H9 (cell line): ENCODE measurements at regions not wholly inside any gene's neighbourhood (a gene's known extent, or its start where the extent isn't known, plus 50 kb on each side); places are given as distances from the start of the nearest gene placed in this dataset.

Experiments used
- DNase-seq: peaks from one replicate; pipeline ENCODE4 v3.0.0-alpha.2; 2017
- H2AFZ ChIP-seq: one replicate; pipeline ENCODE4 v1.6.1; 2013; ENCODE audit warnings: mild to moderate bottlenecking, low read length, control low read depth, moderate library complexity
- H2AK5ac ChIP-seq: 2 replicates; pipeline ENCODE4 v1.6.1; 2013; ENCODE audit warnings: low read length, control low read depth, mixed read lengths; ENCODE audit not compliant: insufficient read length
- H2BK120ac ChIP-seq: one replicate; pipeline ENCODE4 v1.6.1; 2013; ENCODE audit warnings: low read depth, mild to moderate bottlenecking, low read length, control low read depth, inconsistent platforms; ENCODE audit not compliant: poor library complexity, severe bottlenecking
- H2BK12ac ChIP-seq: 2 replicates; pipeline ENCODE4 v1.6.1; 2013; ENCODE audit warnings: low read length, control low read depth, mixed read lengths, low read depth; ENCODE audit not compliant: insufficient read length
- H2BK15ac ChIP-seq: 2 replicates; pipeline ENCODE4 v1.6.1; 2013; ENCODE audit warnings: low read depth, low read length, control low read depth
- H2BK20ac ChIP-seq: one replicate; pipeline ENCODE4 v1.6.1; 2013; ENCODE audit warnings: low read depth, mild to moderate bottlenecking, low read length, control low read depth, inconsistent platforms; ENCODE audit not compliant: poor library complexity, severe bottlenecking
- H2BK5ac ChIP-seq: 2 replicates; pipeline ENCODE4 v1.6.1; 2013; ENCODE audit warnings: low read length, control low read depth, mixed read lengths; ENCODE audit not compliant: insufficient read length
- H3K14ac ChIP-seq: 2 replicates; pipeline ENCODE4 v1.6.1; 2013; ENCODE audit warnings: low read length, control low read depth; ENCODE audit not compliant: insufficient read depth
- H3K18ac ChIP-seq: 2 replicates; pipeline ENCODE4 v1.6.1; 2013; ENCODE audit warnings: low read depth, mild to moderate bottlenecking, mixed read lengths, low read length, control low read depth; ENCODE audit not compliant: insufficient read length
- H3K23ac ChIP-seq: 2 replicates; pipeline ENCODE4 v1.6.1; 2013; ENCODE audit warnings: low read length, control low read depth, mixed read lengths, low read depth; ENCODE audit not compliant: insufficient read length
- H3K23me2 ChIP-seq: 2 replicates; pipeline ENCODE4 v1.6.1; 2013; ENCODE audit warnings: low read depth, mild to moderate bottlenecking, mixed read lengths, low read length, control low read depth; ENCODE audit not compliant: insufficient read length, poor library complexity, severe bottlenecking
- H3K27ac ChIP-seq: 2 replicates; pipeline ENCODE4 v1.5.1; 2013; ENCODE audit warnings: low read length, control low read depth, mixed read lengths, low read depth; ENCODE audit not compliant: insufficient read length
- H3K27me3 ChIP-seq: 2 replicates; pipeline ENCODE4 v1.6.1; 2013; ENCODE audit warnings: low read length, control low read depth, inconsistent platforms; ENCODE audit not compliant: insufficient read depth
- H3K4ac ChIP-seq: 2 replicates; pipeline ENCODE4 v1.6.1; 2013; ENCODE audit warnings: low read depth, mild to moderate bottlenecking, control low read depth, inconsistent platforms, low read length, moderate library complexity
- H3K4me1 ChIP-seq: 2 replicates; pipeline ENCODE4 v1.6.1; 2013; ENCODE audit warnings: low read length, control low read depth, inconsistent platforms; ENCODE audit not compliant: insufficient read depth
- H3K4me2 ChIP-seq: 2 replicates; pipeline ENCODE4 v1.6.1; 2013; ENCODE audit warnings: low read length, control low read depth, mixed read lengths; ENCODE audit not compliant: insufficient read length, insufficient read depth
- H3K56ac ChIP-seq: 2 replicates; pipeline ENCODE4 v1.6.1; 2013; ENCODE audit warnings: low read depth, mild to moderate bottlenecking, mixed read lengths, low read length, control low read depth; ENCODE audit not compliant: insufficient read length
- H3K79me1 ChIP-seq: 2 replicates; pipeline ENCODE4 v1.6.1; 2013; ENCODE audit warnings: low read depth, mild to moderate bottlenecking, moderate library complexity, low read length, control low read depth, inconsistent platforms; ENCODE audit not compliant: insufficient read depth, poor library complexity, severe bottlenecking
- H3K79me2 ChIP-seq: 2 replicates; pipeline ENCODE4 v1.6.1; 2013; ENCODE audit warnings: low read length, control low read depth, inconsistent platforms; ENCODE audit not compliant: insufficient read depth
- H3K9ac ChIP-seq: 2 replicates; pipeline ENCODE4 v1.6.1; 2013; ENCODE audit warnings: low read length, control low read depth, mixed read lengths; ENCODE audit not compliant: insufficient read length; ENCODE audit errors: extremely low read depth
- H3K9me3 ChIP-seq: one replicate; pipeline ENCODE4 v1.6.1; 2013; ENCODE audit warnings: low read depth, low read length, inconsistent platforms; ENCODE audit not compliant: control insufficient read depth
- H3T11ph ChIP-seq: one replicate; pipeline ENCODE4 v1.6.1; 2013; ENCODE audit warnings: mild to moderate bottlenecking, low read length, control low read depth, inconsistent platforms
- H4K20me1 ChIP-seq: one replicate; pipeline ENCODE4 v1.6.1; 2013; ENCODE audit not compliant: control insufficient read depth, insufficient read length, insufficient read depth
- H4K5ac ChIP-seq: 2 replicates; pipeline ENCODE4 v1.6.1; 2013; ENCODE audit warnings: low read depth, mild to moderate bottlenecking, mixed read lengths, low read length, control low read depth; ENCODE audit not compliant: insufficient read length
- H4K8ac ChIP-seq: replicated peaks from 2 replicates; pipeline ENCODE4 v1.6.1; 2013; ENCODE audit warnings: low read length, control low read depth, mixed read lengths, low read depth; ENCODE audit not compliant: insufficient read length
- H4K91ac ChIP-seq: 2 replicates; pipeline ENCODE4 v1.6.1; 2013; ENCODE audit warnings: low read depth, mild to moderate bottlenecking, moderate library complexity, mixed read lengths, low read length, control low read depth; ENCODE audit not compliant: insufficient read length
- H3K27ac Mint-ChIP-seq, 3 experiments: 2 replicates in 2 of 3; 3 replicates in 1 of 3; pipeline ENCODE4 v1.8.0; 2020 to 2021; ENCODE audit warnings: mixed read lengths in 3 of 3, mild to moderate bottlenecking in 1 of 3, moderate library complexity in 1 of 3
- H3K27me3 Mint-ChIP-seq: 2 replicates; pipeline ENCODE4 v1.8.0; 2021; ENCODE audit warnings: low read depth, mild to moderate bottlenecking, moderate library complexity, mixed read lengths
- H3K36me3 Mint-ChIP-seq, 3 experiments: 2 replicates in 2 of 3; 3 replicates in 1 of 3; pipeline ENCODE4 v1.8.0; 2020 to 2021; ENCODE audit warnings: low read depth in 3 of 3, mixed read lengths in 3 of 3; ENCODE audit not compliant: insufficient read depth in 1 of 3
- H3K4me1 Mint-ChIP-seq, 2 experiments: 2 replicates each; pipeline ENCODE4 v1.8.0; 2020; ENCODE audit warnings: mixed read lengths in 2 of 2
- H3K4me3 Mint-ChIP-seq, 2 experiments: 2 replicates in 1 of 2; 3 replicates in 1 of 2; pipeline ENCODE4 v1.8.0; 2020 to 2021; ENCODE audit warnings: mild to moderate bottlenecking in 2 of 2, mixed read lengths in 2 of 2, moderate library complexity in 1 of 2
- H3K9me3 Mint-ChIP-seq, 2 experiments: 2 replicates in 1 of 2; 3 replicates in 1 of 2; pipeline ENCODE4 v1.8.0; 2020; ENCODE audit warnings: mild to moderate bottlenecking in 2 of 2, mixed read lengths in 2 of 2, moderate library complexity in 1 of 2
- TF ChIP-seq, protein P1 (sequence below): fragments of 200-600 bp; sonication (generic); conservative IDR thresholded peaks from 3 replicates; pipeline ENCODE4 v1.8.0; 2021; ENCODE audit warnings: antibody characterized with exemption, mild to moderate bottlenecking

DNA sequence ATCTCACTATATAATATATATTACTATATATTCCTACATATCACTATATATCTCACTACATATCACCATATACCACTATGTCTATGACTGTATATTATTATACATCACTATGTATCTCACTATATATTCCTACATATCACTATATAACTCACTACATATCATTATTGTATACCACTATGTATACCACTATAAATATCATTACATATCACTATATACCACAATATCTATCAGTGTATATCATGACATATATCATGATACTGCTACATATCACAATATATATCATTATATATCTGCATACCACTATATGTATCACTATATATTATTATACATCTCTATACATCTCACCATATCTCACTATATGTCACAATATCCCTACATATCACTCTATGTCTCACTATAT lies 121.5 kb downstream of the ASCL4 start:
- Histone ChIP-seq H3T11ph (no peak overlapping the region), H3K4me2 (no peak overlapping the region), H2AFZ (no peak overlapping the region), H4K5ac (no peak overlapping the region), H3K9me3 (no peaks in the 10 kb centered on the region), H3K4ac (no peak overlapping the region), H3K79me1 (no peaks in the 10 kb centered on the region), H3K4me1 (no peaks in the 10 kb centered on the region), H3K79me2 (no peaks in the 10 kb centered on the region), H3K14ac (no peak overlapping the region), H3K27me3 (no peaks in the 10 kb centered on the region), H3K23me2 (no peaks in the 10 kb centered on the region), H2BK5ac (no peak overlapping the region), H2BK15ac (no peak overlapping the region), H2BK12ac (no peak overlapping the region), H3K27ac (no peak overlapping the region), H2BK120ac (no peak overlapping the region), H4K91ac (no peak overlapping the region), H3K9ac (no peak overlapping the region), H3K56ac (no peak overlapping the region), H4K20me1 (no peaks in the 10 kb centered on the region), H2BK20ac (no peak overlapping the region), H3K23ac (no peak overlapping the region), H3K18ac (no peak overlapping the region), H2AK5ac (no peak overlapping the region), H4K8ac (no peak overlapping the region)
- Mint-ChIP-seq H3K36me3 (no peaks in the 10 kb centered on the region), H3K9me3 (no peaks in the 10 kb centered on the region), H3K27ac (no peak overlapping the region), H3K4me3 (no peak overlapping the region), H3K4me1 (no peaks in the 10 kb centered on the region), H3K27me3 (no peaks in the 10 kb centered on the region; the same call in 1 of the 2 replicates)
- no peak for DNase-seq
- TF ChIP-seq, protein P1, sequence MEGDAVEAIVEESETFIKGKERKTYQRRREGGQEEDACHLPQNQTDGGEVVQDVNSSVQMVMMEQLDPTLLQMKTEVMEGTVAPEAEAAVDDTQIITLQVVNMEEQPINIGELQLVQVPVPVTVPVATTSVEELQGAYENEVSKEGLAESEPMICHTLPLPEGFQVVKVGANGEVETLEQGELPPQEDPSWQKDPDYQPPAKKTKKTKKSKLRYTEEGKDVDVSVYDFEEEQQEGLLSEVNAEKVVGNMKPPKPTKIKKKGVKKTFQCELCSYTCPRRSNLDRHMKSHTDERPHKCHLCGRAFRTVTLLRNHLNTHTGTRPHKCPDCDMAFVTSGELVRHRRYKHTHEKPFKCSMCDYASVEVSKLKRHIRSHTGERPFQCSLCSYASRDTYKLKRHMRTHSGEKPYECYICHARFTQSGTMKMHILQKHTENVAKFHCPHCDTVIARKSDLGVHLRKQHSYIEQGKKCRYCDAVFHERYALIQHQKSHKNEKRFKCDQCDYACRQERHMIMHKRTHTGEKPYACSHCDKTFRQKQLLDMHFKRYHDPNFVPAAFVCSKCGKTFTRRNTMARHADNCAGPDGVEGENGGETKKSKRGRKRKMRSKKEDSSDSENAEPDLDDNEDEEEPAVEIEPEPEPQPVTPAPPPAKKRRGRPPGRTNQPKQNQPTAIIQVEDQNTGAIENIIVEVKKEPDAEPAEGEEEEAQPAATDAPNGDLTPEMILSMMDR: no peak
